PC-9 (cell line): ENCODE measurements at regions not wholly inside any gene's neighbourhood (a gene's known extent, or its start where the extent isn't known, plus 50 kb on each side); places are given as distances from the start of the nearest gene placed in this dataset.

Experiments used
- BruUV-seq: library from RNA; stranded (reverse); fragments of 400-500 nt; replicated peaks from 2 replicates; lab custom pipeline; 2021; lab: Mats Ljungman, UMichigan
- CTCF ChIA-PET: fragments of 300-600 bp; sonication (Branson Sonifier 250); formaldehyde crosslinking; loops from one replicate; lab custom pipeline; 2022; ENCODE audit warnings: antibody characterized with exemption; lab: Charles Lee
- POLR2A ChIA-PET: fragments of 300-600 bp; sonication (Branson Sonifier 250); formaldehyde crosslinking; loops from one replicate; lab custom pipeline; 2022; ENCODE audit warnings: antibody characterized with exemption; ENCODE audit not compliant: unreplicated experiment; lab: Charles Lee
- DNase-seq, 2 experiments: peaks; one replicate each; pipeline versions ENCODE4 v3.0.0 to v3.0.0-alpha.2; 2015 to 2022; ENCODE audit warnings: mixed read lengths in 1 of 2
- H2AFZ ChIP-seq: fragments of 200-600 bp; sonication (generic); 2 replicates; pipeline ENCODE4 v1.8.1; 2017; ENCODE audit warnings: antibody characterized with exemption
- H3F3A ChIP-seq: fragments of 200-600 bp; sonication (generic); 2 replicates; pipeline ENCODE4 v1.8.1; 2017; ENCODE audit warnings: antibody characterized with exemption, mild to moderate bottlenecking, low read depth; ENCODE audit not compliant: insufficient read depth
- H3K27ac ChIP-seq: fragments of 200-600 bp; sonication (generic); 2 replicates; pipeline ENCODE4 v1.6.1; 2016; ENCODE audit warnings: mixed run types
- H3K27me3 ChIP-seq: fragments of 200-600 bp; sonication (generic); 2 replicates; pipeline ENCODE4 v1.6.1; 2016; ENCODE audit warnings: low read depth, mixed run types; ENCODE audit not compliant: insufficient read depth
- H3K36me3 ChIP-seq: fragments of 200-600 bp; sonication (generic); 2 replicates; pipeline ENCODE4 v1.6.1; 2016; ENCODE audit warnings: low read depth, mixed run types
- H3K4me1 ChIP-seq: fragments of 200-600 bp; sonication (generic); replicated peaks from 2 replicates; pipeline ENCODE4 v1.6.1; 2016; ENCODE audit warnings: mixed run types; ENCODE audit not compliant: insufficient read depth
- H3K4me2 ChIP-seq: fragments of 200-600 bp; sonication (generic); 2 replicates; pipeline ENCODE4 v1.6.1; 2017; ENCODE audit warnings: mixed run types
- H3K4me3 ChIP-seq: fragments of 200-600 bp; sonication (generic); 2 replicates; pipeline ENCODE4 v1.6.1; 2016; ENCODE audit warnings: mixed run types
- H3K79me2 ChIP-seq: fragments of 200-600 bp; sonication (generic); 2 replicates; pipeline ENCODE4 v1.6.1; 2017; ENCODE audit warnings: low read depth, mixed run types
- H3K9me2 ChIP-seq: fragments of 200-600 bp; sonication (generic); 2 replicates; pipeline ENCODE4 v1.8.1; 2017; ENCODE audit warnings: mild to moderate bottlenecking; ENCODE audit not compliant: insufficient read depth
- H3K9me3 ChIP-seq: fragments of 200-600 bp; sonication (generic); 2 replicates; pipeline ENCODE4 v1.8.1; 2016; ENCODE audit warnings: low read depth; ENCODE audit not compliant: insufficient read depth
- H4K20me1 ChIP-seq: fragments of 200-600 bp; sonication (generic); 2 replicates; pipeline ENCODE4 v1.8.1; 2017; ENCODE audit not compliant: insufficient read depth
- EZH2 ChIP-seq: fragments of 200-600 bp; sonication (generic); IDR thresholded peaks from 2 replicates; pipeline ENCODE4 v1.8.0; 2017; ENCODE audit warnings: antibody characterized with exemption, low read depth
- intact Hi-C: fragments of 100-400 bp; cut with micrococcal nuclease; formaldehyde crosslinking; loops from one replicate; pipeline ENCODE4 v1.10.0; 2022; ENCODE audit not compliant: unreplicated experiment
- TF ChIP-seq, protein P1 (sequence below): fragments of 200-600 bp; sonication (generic); conservative IDR thresholded peaks from 2 replicates; pipeline ENCODE4 v1.6.1; 2017; ENCODE audit warnings: mixed run types, antibody characterized with exemption, mild to moderate bottlenecking, moderate library complexity

DNA sequence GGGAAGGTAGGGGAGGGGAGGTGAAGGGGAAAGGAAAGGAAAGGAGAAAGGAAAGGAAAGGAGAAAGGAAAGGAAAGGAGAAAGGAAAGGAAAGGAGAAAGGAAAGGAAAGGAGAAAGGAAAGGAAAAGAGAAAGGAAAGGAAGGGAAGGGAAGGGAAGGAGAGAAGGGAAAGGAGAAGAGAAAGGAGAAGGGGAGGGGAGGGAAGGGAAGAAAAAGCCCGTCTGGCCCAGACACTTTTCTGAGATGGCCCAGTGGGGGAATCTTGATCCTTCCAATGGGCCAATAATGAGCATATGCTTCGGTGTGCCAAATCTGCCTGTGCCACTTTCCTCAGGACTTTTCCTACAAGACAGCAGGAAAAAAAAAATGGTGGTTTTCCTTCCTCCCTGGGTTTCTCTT lies 64.5 kb downstream of the CH25H start:
- intact Hi-C loops: no loop called here
- ChIA-PET CTCF (no interaction called here), POLR2A (no interaction called here)
- Histone ChIP-seq H3K27ac (no peak overlapping the region), H3K27me3 (no peaks in the 10 kb centered on the region), H3K4me1 (no peaks in the 10 kb centered on the region), H3F3A (no peaks in the 10 kb centered on the region), H3K9me3 (no peaks in the 10 kb centered on the region), H3K4me2 (no peak overlapping the region), H3K36me3 (no peaks in the 10 kb centered on the region), H4K20me1 (no peaks in the 10 kb centered on the region), H3K4me3 (no peak overlapping the region), H2AFZ (no peak overlapping the region), H3K9me2 (no peaks in the 10 kb centered on the region), H3K79me2 (no peaks in the 10 kb centered on the region)
- no peak for DNase-seq
- no TSS peak for BruUV-seq
- TF ChIP-seq, protein P1, sequence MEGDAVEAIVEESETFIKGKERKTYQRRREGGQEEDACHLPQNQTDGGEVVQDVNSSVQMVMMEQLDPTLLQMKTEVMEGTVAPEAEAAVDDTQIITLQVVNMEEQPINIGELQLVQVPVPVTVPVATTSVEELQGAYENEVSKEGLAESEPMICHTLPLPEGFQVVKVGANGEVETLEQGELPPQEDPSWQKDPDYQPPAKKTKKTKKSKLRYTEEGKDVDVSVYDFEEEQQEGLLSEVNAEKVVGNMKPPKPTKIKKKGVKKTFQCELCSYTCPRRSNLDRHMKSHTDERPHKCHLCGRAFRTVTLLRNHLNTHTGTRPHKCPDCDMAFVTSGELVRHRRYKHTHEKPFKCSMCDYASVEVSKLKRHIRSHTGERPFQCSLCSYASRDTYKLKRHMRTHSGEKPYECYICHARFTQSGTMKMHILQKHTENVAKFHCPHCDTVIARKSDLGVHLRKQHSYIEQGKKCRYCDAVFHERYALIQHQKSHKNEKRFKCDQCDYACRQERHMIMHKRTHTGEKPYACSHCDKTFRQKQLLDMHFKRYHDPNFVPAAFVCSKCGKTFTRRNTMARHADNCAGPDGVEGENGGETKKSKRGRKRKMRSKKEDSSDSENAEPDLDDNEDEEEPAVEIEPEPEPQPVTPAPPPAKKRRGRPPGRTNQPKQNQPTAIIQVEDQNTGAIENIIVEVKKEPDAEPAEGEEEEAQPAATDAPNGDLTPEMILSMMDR: no peak
- TF ChIP-seq EZH2: no peak

DNA sequence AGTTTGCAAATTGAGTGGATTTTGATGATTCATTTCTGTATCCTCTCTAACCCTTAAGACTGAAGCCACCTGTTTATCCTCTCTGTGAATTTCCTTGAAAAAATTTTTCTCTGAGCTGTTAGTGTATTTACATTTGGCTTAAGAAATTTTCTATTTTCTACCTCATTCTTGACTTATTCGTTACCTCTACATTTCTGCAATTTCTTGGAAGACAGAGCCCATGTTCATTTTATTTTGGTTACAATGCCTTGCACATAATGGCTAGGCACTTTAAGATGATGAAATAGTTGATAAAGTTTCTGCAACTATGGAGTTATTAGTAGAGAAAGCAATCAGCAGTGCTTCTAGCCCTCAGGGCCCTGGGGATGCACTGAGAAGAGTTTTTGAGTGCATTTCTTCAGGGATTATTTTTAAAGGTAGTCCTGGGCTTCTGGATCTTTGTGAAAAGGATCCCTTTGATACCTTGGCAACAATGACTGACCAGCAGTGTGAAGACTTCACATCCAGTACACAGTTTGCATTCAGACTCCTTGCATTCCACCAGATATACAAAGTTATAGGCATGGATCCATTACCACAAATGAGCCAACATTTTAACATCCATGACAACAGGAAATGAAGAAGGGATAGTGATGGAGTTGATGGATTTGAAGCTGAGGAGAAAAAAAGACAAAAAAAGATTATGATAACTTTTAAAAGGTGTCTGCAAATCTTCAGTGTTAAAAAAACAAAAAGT lies 68.2 kb downstream of the CH25H start:
- H2AFZ ChIP-seq: 0 out of 2 replicates have a peak overlapping the region, but pooled peaks have one; percentile 17
- intact Hi-C loops: no loop called here
- H3K36me3 ChIP-seq: no peaks in the 10 kb centered on the region
- POLR2A ChIA-PET: no interaction called here
- no peaks in the 10 kb centered on the region for H3F3A ChIP-seq
- H3K79me2 ChIP-seq: no peaks in the 10 kb centered on the region
- H4K20me1 ChIP-seq: no peaks in the 10 kb centered on the region
- no peak overlapping the region; the same call in 1 of the 2 replicates for H3K27ac ChIP-seq
- H3K9me3 ChIP-seq: no peaks in the 10 kb centered on the region
- CTCF ChIA-PET: no interaction called here
- no peaks in the 10 kb centered on the region for H3K9me2 ChIP-seq
- DNase-seq: no peak
- H3K4me2 ChIP-seq: no peak overlapping the region
- TF ChIP-seq EZH2: no peak
- TF ChIP-seq, protein P1: no peak
- H3K4me1 ChIP-seq: no peaks in the 10 kb centered on the region
- H3K4me3 ChIP-seq: no peak overlapping the region
- no TSS peak for BruUV-seq
- no peaks in the 10 kb centered on the region for H3K27me3 ChIP-seq

DNA sequence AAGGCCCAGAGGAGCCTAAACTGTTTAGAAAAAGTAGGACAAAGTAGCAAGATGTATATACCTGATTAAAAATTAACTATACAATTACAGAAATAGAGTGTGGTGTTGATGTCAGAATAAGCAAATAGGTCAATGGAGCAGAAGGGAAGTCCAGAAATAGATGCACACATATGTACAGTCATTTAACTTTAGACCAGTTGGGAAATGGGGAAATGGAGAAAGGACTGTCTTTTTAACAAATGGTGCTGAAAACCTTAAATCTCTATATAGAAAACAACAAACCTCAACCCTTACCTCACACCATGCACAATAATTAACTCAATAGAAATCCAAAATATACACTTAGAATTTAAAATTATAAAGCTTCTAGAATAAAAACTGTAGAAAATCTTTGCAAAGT lies 72.2 kb downstream of the CH25H start:
- no peak for TF ChIP-seq EZH2
- TF ChIP-seq, protein P1: no peak
- no peaks in the 10 kb centered on the region for H3K9me2 ChIP-seq
- no peak overlapping the region for H2AFZ ChIP-seq
- no peaks in the 10 kb centered on the region for H3K27me3 ChIP-seq
- no peaks in the 10 kb centered on the region for H3F3A ChIP-seq
- H3K27ac ChIP-seq: no peak overlapping the region
- BruUV-seq: no TSS peak
- DNase-seq: no peak
- no peaks in the 10 kb centered on the region for H3K9me3 ChIP-seq
- ChIA-PET POLR2A (no interaction called here), CTCF (no interaction called here)
- H4K20me1 ChIP-seq: no peaks in the 10 kb centered on the region
- intact Hi-C loops: no loop called here
- H3K4me2 ChIP-seq: no peak overlapping the region
- H3K4me3 ChIP-seq: no peak overlapping the region
- no peaks in the 10 kb centered on the region for H3K79me2 ChIP-seq
- H3K4me1 ChIP-seq: no peaks in the 10 kb centered on the region
- no peaks in the 10 kb centered on the region for H3K36me3 ChIP-seq
